GDM1 (cell line): ENCODE measurements at regions not wholly inside any gene's neighbourhood (a gene's known extent, or its start where the extent isn't known, plus 50 kb on each side); places are given as distances from the start of the nearest gene placed in this dataset.
"Not testable (repeated sequence)": the region's sequence is repeated elsewhere in the genome, so short reads cannot be mapped to it uniquely, and the experiment has no call there.

Experiments used
- DNase-seq: peaks from one replicate; lab custom pipeline; 2025; lab: John Stamatoyannopoulos, UW

- no peak for DNase-seq
These were observed 121.6 kb upstream of the PPP1R26 start for GRCh38 chr9:135357863-135358551.

GRCh38 chr9:135358552-135358940 lies 121.0 kb upstream of the PPP1R26 start:
- DNase-seq, result no peak

- DNase-seq, result no peak
These were observed 119.8 kb upstream of the PPP1R26 start for GRCh38 chr9:135359764-135360163.

DNA sequence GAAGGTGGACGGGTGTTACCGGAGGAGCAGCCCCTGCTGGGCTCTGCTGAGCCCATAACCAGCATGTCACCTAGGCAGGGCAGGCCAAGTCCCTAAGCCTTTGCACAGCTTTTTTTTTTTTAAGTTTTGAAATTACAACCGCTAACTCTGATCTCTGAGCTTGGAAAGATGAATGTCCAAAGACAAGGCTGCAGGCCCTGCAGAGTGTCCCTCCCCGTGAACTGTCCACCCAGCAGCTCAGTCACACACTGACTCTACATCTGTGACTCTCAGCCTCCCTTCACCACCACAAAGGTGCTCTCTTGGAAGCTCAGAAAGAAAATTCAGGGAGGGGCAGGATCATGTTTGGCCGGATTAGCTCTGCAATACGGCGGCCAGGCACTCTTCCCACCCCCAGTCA lies 119.0 kb upstream of the PPP1R26 start:
- no peak for DNase-seq

- DNase-seq, result not testable (repeated sequence)
These were observed 117.9 kb upstream of the PPP1R26 start for GRCh38 chr9:135361668-135362067.

- no peak for DNase-seq
These were observed 116.0 kb upstream of the PPP1R26 start for GRCh38 chr9:135363596-135363995.

GRCh38 chr9:135365013-135365768 lies 114.4 kb upstream of the PPP1R26 start:
- no peak for DNase-seq

DNA sequence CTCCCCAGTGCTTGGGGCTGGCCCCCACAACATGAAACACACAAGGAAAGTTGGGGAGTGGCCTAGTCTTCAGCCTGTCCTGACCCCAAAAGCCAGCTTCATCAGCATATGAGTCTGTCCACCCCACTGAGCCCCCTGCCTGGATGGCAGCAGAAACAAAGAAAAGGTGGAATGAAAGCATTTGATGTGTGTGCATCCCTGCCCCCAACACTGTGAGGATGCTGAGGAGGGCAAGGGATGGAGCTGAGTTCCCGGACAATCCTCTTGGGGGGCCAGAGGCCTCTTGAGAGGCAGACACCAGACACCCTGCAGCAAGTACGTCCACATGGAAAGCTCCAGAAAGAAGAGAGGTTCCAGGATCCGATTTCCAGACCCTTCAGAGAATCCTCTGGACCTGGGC lies 113.5 kb upstream of the PPP1R26 start:
- no peak for DNase-seq

- DNase-seq, result no peak
These were observed 110.1 kb upstream of the PPP1R26 start for GRCh38 chr9:135369412-135369990.

DNA sequence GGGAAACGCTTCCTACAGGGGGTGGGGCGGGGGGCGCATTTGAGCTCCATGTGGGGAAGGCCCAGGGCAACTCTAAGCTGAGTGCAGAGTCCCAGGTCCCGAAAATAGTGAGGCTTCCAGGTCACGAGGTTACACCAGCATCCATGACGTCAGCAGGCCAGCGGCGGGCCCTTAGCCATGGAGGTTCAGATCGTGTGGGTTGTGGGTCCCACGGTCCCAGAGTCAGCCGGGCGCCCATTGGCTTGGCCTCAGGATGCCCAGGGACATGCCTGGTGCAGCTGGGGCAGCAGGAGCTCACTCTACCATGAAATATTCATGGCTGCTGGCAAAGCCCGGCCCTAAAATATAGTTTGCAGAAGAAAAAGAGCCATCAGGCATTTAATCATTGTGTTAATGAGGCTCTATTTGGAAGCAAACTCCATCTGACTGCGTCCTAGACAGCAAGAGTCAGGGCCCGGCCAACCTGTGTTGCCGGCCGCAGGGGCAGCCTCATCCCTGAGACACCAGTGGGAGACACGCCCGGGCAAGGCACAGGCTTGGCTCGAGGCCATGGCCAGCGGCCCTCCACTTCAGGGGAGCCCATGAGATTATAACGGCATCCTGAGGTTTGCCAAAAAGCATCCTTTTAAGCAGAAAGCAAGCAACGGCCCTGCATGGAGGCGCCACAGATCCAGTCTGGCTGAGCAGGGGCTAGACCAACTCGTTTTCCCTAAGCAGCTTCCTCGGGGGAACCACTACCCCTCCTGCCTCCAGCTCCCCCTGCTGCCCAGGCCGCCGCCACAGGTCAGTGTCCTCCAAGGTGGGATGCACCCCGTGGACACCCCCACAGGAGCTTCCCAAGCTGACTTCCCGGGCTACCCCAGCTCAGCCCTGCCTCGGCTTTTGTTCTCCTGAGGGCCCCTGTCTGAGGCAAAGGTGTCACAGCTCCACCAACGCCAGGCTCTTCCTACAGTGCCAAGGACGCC lies 108.9 kb upstream of the PPP1R26 start:
- DNase-seq, result no peak

DNA sequence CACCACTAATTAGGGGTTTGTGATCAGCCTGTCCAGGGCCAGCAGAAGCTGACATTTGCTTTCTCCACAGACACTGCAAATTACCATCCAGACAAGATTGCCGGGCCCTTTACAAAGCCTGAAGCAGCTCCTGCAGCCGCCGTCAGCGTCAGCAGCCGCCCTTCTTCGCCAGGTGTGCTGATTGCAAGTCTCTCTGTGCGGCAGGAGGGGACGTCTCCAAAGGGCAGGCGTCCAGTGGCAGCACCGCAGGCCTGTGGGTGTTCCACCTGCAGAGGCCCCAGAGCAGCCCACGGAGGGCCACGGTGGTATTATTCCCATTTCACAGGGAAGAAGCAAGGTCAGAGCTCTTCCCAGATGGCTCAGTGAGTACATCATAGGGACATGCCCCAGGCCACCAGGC lies 108.0 kb upstream of the PPP1R26 start:
- no peak for DNase-seq

DNA sequence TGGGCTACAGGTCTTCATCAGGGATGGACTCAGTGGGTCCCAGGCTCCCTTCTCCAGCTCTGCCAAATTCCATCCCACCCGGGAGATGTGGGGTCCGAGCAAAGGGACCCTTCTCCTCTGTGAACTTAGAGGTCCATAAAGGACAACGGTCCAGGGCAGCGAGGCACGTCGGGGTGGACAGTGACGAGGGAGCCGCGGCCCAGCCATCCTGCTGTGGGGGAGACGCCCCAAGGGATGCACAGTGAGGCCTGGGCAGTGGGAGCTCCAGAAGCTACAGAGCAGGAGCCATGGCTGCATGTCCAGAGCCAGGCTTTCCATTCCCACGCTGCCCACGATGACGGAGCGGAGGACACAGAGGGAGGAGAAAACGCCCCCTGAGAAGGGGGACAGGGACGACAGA lies 107.5 kb upstream of the PPP1R26 start:
- DNase-seq, result no peak

DNA sequence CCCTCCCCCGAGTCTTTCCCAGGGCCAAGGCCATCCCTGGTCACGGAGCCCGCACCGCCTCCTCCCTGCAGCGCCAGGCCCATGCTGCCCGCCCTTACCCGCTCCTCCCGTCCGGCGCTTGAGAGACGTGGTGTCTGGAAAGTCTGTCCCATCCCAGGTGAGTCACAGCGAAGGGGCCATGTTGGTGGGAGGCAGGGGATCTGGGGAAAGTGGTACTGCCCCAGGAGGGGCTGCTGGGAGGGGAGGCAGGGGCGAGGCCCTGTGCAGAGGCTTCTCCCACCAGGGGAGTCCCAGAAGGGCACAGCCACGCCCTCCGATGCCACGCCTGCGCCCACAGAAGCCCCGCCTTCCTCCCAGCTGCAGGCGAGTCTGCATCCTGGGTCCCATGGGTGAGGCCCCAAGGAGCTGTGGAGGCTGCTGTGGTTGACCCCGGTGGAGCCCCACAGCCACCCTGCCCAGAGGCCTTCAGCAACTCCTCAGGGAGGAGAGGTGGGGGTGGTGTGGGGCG lies 107.0 kb upstream of the PPP1R26 start:
- DNase-seq, result no peak

GRCh38 chr9:135373151-135373685 lies 106.4 kb upstream of the PPP1R26 start:
- DNase-seq, result no peak

DNA sequence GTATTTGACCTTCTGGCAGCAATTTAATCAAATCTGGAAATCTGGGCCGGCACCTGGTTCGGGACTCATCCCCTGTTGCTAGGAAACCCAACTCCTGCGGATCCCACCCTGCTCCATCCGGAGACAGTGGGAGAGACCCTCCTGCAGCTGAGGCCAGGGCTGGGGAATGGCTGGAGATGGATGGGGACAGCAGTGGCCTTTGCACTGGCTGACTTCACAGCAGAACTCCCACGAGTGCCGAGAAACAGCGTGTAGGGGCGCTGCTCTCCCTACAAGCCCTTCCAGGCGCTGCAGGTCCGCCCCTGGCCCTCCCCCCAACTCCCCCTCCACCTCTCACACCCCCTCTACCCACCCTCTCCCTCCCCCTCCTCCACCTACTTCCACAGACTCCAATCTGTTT lies 105.8 kb upstream of the PPP1R26 start:
- DNase-seq, result no peak

DNA sequence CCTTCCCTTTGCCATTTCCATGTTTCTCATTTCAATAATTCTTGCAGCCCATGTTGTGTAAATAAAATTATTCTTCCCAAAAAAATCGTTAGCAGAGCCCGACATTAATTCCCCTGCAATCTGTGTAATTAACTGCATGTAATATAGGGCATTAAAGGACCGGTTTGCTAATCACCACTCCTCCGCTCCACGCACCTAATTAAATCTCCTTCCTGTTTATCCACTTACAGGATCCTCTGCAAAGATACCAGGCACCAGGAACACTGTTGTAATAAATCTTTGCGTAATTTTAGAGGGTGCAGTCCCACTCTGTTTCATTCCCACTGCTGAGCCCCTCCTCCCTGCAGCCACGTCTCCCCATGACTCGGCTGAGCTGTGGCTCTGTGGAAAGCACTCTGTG lies 105.0 kb upstream of the PPP1R26 start:
- no peak for DNase-seq

DNA sequence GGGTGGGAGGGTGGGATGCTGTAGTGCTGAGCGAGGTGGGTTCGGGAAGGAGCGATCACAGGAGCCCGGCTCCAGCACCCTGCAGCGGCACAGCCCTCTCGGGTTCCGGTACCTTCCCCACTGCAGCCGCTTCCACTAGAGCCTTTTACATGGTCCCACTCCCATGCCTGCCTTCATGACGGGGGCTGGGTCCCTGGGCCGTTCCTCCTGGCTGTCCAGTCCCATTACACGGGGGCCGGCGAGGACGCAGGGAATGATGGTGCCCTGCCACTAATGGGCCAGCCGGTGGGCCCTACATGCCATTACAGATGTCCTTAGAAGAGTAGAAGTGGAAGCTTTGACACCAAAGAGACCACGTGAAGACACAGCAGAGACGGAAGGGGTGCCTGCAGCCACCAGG lies 104.6 kb upstream of the PPP1R26 start:
- no peak for DNase-seq

DNA sequence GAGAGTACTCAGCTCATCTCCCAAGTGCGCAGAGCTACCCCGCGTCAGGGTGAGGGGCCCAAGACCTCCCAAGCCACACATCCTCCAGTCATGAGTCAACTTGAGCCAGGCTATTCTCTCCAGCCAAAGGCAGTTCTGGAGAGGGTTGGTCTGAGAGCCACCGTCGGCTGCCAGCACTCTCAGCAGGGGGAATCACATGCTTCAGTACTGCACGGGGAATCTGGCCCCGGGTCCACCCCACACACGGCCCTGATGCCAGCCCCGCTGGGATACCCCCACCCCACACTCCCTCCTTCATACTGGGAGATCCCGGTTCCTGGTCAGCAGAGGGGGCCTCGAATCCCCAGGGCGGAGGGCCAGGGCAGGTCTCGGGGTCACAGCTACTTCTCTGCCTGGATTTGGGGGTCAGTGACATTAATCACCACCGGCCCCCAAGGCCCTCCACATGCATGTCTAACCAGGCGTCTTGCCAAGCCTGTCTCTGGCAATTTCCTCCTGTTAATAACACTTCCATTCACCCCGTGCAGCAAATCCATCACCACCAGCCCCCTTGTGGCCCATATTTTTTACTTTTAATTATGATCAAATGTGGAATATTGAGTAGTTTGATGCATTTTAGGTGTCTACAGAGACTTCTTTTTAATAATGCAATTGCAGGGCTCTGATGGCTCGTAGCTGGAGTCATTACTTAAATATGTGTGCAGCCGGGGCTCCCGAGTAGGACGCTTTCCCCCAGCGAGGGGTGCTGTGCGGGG lies 102.9 kb upstream of the PPP1R26 start:
- DNase-seq, result no peak

DNA sequence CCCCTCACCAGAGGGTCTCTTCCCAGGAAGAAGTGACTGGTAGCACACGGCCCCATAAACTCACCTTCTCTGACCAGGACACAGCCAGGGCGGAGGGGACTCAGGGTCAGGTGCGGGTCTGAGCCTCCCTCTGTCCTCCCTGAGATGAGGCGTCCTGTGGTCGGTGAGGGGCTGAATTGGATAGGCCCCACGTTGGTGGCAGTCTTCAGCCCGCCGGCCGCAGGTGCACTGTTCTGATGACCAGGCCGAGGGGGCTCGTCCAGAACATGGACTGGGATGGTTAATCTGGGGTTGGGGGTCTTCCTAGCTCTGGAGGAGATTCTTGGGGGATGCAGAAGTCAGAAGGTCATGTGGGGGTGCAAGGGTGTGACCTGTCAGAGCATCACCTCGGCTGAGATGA lies 102.2 kb upstream of the PPP1R26 start:
- DNase-seq, result no peak

DNA sequence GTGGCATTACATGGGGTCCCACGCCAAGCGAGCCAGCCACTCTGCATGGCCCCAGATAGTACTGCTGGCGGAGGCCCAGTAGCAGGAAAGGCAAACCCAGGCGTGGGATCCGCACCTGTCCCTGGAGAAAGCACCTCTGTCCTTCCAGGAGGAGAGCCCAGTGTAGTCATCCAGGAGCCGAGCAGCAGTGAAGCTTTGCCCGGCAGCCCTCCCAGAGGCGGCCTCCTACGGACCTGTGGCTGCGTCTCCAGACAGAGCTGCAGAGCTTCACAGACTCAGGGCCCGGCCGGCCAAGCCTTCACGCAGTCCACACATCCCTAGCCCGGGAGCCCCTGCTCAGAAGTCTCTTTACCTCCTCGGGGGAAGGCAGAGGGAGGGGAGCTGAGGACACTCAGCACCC lies 100.8 kb upstream of the PPP1R26 start:
- DNase-seq, result no peak
